IPS DF 6.9 (cell line): ENCODE measurements at regions not wholly inside any gene's neighbourhood (a gene's known extent, or its start where the extent isn't known, plus 50 kb on each side); places are given as distances from the start of the nearest gene placed in this dataset.
A peak's percentile ranks its signal among the peaks of the same experiment; 100 is the strongest.

Experiments
- DNase-seq: peaks from one replicate; pipeline ENCODE4 v3.0.0-alpha.2; 2013; ENCODE audit warnings: low read depth, low spot score
- H3K27ac ChIP-seq: one replicate; pipeline ENCODE4 v1.5.1; 2013; ENCODE audit warnings: low read length, control low read depth
- H3K27me3 ChIP-seq: 2 replicates; pipeline ENCODE4 v1.6.1; 2013; ENCODE audit warnings: mild to moderate bottlenecking, low read length; ENCODE audit not compliant: control insufficient read depth, insufficient read depth
- H3K36me3 ChIP-seq: 2 replicates; pipeline ENCODE4 v1.6.1; 2013; ENCODE audit warnings: low read length; ENCODE audit not compliant: control insufficient read depth, insufficient read depth
- H3K4me1 ChIP-seq: 2 replicates; pipeline ENCODE4 v1.6.1; 2013; ENCODE audit warnings: low read length; ENCODE audit not compliant: control insufficient read depth, insufficient read depth
- H3K4me3 ChIP-seq: 2 replicates; pipeline ENCODE4 v1.5.1; 2013; ENCODE audit warnings: mild to moderate bottlenecking, low read length
- H3K9me3 ChIP-seq: 2 replicates; pipeline ENCODE4 v1.6.1; 2013; ENCODE audit warnings: low read length, inconsistent platforms; ENCODE audit not compliant: control insufficient read depth, insufficient read depth
- WGBS: extraction: QIAGEN DNeasy Blood & Tissue Kit; methylation state at CpG from one replicate; pipeline ENCODE4 v1.1.7; 2013; ENCODE audit warnings: mixed read lengths, missing lambda C conversion rate; ENCODE audit not compliant: insufficient read length, insufficient coverage; 5-methylcytosine and 5-hydroxymethylcytosine counted together

DNA sequence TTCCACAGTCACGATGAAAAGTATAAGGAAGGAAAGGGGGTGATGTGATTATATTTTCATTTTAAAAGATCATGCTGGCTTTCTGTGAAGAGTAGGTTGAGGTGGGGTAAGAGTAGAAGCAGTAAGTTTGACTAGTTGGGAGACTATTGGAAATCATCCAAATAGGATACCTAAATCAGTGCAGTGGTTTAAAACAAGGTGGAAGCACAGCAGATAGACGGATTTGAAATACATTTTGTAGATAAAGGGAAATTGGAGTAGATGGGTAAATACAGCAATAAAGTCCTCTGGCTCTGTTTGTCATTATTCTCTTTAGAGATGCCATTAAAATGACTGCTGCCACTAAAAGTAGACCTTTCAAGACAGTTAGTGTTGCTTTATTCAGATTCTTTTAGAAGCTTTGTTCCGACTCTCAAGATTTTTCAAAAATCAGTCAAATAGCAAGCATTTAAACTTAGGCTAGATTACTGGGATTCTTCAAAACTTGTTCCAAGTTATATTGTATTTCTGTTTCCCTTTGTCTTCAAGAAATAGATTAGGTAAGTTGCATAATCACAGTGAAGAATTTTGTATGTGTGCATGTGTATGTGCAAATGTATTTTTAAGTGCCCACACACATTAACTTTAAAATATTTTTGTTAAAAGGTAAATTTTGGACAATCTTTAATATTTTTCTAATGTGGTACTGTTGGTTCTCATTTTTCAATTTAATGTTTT lies 61.7 kb upstream of the DTNA start:
- no peak overlapping the region for H3K27ac ChIP-seq
- no peaks in the 10 kb centered on the region for H3K36me3 ChIP-seq
- no CpG with 5 or more reads among the region's 3 CpGs for WGBS
- H3K27me3 ChIP-seq: no peaks in the 10 kb centered on the region
- DNase-seq: no peak
- peaks cover 4% of the 10 kb centered on the region; the same call in 1 of the 2 replicates for H3K4me1 ChIP-seq
- no peak overlapping the region for H3K4me3 ChIP-seq
- no peaks in the 10 kb centered on the region for H3K9me3 ChIP-seq

DNA sequence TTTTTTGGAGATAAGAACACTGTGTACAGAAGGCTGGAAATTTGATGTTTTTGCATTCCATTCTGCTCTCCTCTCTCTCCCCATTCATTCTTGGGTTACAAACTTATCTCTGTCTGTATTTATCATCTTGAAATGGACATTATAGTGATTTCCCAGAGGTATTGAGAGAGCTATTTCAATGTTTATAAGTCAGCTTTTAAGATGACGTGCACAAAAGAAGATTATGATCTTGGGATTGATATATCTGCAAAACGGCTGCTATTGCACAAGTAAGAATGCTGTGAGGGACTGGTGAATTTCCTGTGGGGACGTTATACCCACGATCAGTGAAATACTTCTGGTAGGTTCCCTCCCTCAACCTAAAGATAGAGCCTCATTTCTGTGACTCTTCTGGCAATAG lies 61.0 kb upstream of the DTNA start:
- no peaks in the 10 kb centered on the region for H3K36me3 ChIP-seq
- H3K9me3 ChIP-seq: no peaks in the 10 kb centered on the region
- H3K27ac ChIP-seq: no peak overlapping the region
- H3K27me3 ChIP-seq: no peaks in the 10 kb centered on the region
- peaks cover 4% of the 10 kb centered on the region; the same call in 1 of the 2 replicates for H3K4me1 ChIP-seq
- WGBS: no CpG with 5 or more reads among the region's 4 CpGs
- no peak overlapping the region for H3K4me3 ChIP-seq
- no peak for DNase-seq

DNA sequence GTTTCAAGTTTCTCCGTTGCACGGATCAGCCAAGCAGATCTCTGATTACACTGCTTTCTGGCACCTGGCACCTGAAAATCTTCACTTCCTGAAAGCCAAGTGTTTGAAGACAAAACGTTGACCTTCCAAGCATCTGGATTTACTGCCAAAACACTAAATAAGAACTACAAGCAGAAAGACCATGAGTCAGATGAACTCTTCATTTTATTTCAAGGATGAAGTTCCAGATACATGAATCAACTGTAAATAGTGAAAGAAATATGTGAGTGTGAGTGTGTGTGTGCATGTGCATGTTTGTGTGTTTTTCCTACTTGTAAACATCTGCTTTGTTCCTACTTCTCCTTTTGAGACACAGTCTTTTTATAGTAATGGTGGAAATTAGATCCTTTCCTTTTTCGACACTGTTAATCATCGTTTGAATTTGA lies 60.0 kb upstream of the DTNA start:
- no peaks in the 10 kb centered on the region for H3K9me3 ChIP-seq
- DNase-seq: no peak
- H3K27me3 ChIP-seq: no peaks in the 10 kb centered on the region
- peaks cover 4% of the 10 kb centered on the region; the same call in 1 of the 2 replicates for H3K4me1 ChIP-seq
- no CpG with 5 or more reads among the region's 5 CpGs for whole genome bisulfite sequencing
- no peaks in the 10 kb centered on the region for H3K36me3 ChIP-seq
- H3K27ac ChIP-seq: no peak overlapping the region
- H3K4me3 ChIP-seq: no peak overlapping the region

DNA sequence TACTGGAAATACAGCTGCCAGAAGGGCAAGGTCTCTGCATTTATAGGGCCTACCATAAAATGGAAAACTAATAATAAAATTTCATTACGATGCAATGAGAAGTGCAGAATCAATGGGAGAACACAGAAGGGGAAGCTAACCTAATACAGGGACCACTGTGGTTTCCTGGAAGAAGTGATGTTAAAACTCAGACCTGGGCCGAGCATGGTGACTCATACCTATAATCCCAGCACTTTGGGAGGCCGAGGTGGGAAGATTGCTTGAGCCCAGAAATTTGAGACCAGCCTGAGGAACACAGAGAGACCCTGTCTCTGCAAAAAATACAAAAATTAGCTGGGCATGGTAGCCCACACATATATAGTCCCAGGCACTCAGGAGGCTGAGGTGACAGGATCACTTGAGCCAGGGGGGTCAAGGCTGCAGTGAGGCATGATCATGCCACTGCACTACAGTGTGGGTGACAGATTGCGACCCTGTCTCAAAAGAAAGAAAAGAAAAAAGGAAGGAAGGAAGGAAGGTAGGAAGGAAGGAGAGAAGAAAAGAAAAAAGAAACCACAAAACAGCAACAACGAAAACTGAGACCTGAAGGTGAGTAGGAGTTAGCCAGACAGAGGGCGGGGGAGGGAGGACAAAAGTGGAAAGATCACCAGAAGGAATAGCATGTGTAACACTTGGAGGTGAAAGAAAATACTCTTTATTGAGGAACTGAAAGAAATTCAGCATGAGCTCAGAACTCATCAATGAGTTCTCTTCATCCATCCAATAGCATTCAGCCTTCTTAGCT lies 58.3 kb upstream of the DTNA start:
- peaks cover 4% of the 10 kb centered on the region; the same call in 1 of the 2 replicates for H3K4me1 ChIP-seq
- H3K36me3 ChIP-seq: no peaks in the 10 kb centered on the region
- DNase-seq: no peak
- H3K27ac ChIP-seq: no peak overlapping the region
- H3K4me3 ChIP-seq: no peak overlapping the region
- no peaks in the 10 kb centered on the region for H3K9me3 ChIP-seq
- H3K27me3 ChIP-seq: no peaks in the 10 kb centered on the region
- no CpG with 5 or more reads among the region's 6 CpGs for WGBS

DNA sequence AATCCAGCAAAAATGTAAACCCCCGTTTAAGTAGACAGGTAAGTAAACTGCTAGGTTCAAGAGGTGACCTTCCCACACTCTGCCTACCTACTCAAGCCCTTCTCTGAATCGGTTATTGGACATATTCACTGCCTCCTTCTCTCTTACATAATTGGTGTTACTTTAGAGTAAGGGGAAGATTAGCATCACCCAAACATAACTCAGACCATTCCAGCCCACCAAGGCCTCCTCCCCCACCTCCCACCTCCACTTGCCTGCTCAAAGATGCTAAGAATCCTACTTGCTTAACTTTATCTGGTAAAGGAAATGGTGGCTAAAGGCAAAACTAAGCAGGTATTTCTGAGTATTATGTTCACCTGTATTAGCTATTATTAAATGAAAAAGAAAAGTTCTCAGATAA lies 55.0 kb upstream of the DTNA start:
- Histone ChIP-seq H3K4me1 (peaks cover 2% of the 10 kb centered on the region; the same call in 1 of the 2 replicates), H3K27ac (no peak overlapping the region), H3K4me3 (no peak overlapping the region), H3K27me3 (no peaks in the 10 kb centered on the region), H3K9me3 (no peaks in the 10 kb centered on the region), H3K36me3 (no peaks in the 10 kb centered on the region)
- DNase-seq: no peak
- WGBS: no CpG with 5 or more reads among the region's 2 CpGs

DNA sequence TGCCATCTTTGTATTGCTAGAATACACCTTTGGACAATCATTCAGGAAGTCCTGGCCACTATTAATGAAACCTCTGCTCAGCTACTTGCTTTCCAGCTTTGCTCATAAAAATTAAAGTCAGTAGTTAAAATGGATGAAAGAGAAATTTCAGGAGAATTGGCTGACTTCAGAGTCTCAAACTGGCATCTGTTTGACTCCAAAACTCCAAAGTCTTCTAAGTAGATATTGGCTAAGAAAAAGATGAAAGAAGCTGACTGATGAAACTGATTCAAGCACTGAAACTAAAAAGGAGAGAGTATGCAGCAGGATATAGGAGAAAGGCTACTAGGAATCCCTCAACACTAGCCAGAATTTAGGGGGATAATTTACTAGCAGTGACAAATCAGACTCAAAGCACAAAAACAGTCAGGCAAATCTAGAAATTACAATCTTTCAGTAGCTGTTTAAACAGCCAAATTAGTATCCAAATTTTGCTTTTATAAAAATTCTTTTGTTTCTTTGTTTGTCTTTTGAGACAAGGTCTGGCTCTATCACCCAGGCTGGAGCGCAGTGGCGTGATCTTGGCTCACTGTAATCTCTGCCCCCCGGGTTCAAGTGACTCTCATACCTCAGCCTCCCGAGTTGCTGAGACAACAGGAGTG lies 52.1 kb upstream of the DTNA start:
- no CpG with 5 or more reads among the region's 4 CpGs for WGBS
- Histone ChIP-seq H3K27me3 (no peaks in the 10 kb centered on the region), H3K27ac (no peak overlapping the region), H3K36me3 (no peaks in the 10 kb centered on the region), H3K4me1 (no peaks in the 10 kb centered on the region; the same call in 1 of the 2 replicates), H3K4me3 (no peak overlapping the region), H3K9me3 (no peaks in the 10 kb centered on the region)
- no peak for DNase-seq

DNA sequence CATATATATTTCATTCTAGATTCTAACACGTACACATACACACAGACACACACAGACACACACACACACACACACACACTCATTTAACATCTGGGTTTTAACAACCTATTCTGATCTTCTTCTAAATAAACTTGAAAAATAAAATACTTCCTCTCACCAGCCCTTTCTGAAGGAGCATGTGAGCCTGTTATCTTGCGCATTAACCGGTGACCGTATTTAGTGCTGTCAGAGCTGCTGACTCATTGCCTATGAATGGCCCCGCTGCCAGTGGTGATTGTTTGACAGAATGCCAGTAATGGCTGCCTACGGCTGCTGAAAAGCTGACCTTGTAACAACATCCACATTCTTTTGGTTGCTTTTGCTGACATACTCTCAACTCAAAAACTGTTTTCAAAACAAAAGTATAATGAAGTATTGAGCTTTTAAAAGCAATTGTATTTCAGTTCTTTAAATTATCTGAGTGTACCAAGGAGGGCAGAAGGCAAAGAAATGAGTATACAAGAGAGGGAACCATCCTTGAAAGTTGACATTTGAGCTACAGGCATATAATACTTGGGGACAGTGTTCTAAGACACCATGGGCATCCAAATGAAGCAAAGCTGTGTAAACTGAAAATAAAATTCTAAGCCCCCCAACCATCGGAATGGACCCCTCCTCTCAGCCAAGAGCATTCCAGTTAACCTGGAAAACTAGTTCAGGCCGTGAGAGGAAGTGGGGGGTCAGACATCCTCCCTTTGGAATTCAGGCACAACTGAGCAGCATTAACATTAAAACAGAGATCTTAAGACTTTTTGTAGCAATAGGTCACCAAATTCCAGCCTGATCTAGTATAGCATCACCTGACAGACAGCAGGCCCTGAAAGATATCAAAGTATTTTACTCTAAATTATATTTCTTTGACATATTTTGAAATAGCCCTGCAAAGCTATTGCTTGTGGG lies 50.2 kb upstream of the DTNA start:
- Histone ChIP-seq H3K36me3 (no peaks in the 10 kb centered on the region), H3K27ac (no peak overlapping the region)
- DNase-seq: peak; percentile 68

More for the DNA sequence above, 50.2 kb upstream of the DTNA start:
- Histone ChIP-seq H3K4me1 (no peaks in the 10 kb centered on the region; the same call in 1 of the 2 replicates), H3K27me3 (no peaks in the 10 kb centered on the region), H3K4me3 (no peak overlapping the region), H3K9me3 (no peaks in the 10 kb centered on the region)
- no CpG with 5 or more reads among the region's 8 CpGs for WGBS
